ENCODE measurements at regions not wholly inside any gene's neighbourhood (a gene's known extent, or its start where the extent isn't known, plus 50 kb on each side); places are given as distances from the start of the nearest gene placed in this dataset.

DNA sequence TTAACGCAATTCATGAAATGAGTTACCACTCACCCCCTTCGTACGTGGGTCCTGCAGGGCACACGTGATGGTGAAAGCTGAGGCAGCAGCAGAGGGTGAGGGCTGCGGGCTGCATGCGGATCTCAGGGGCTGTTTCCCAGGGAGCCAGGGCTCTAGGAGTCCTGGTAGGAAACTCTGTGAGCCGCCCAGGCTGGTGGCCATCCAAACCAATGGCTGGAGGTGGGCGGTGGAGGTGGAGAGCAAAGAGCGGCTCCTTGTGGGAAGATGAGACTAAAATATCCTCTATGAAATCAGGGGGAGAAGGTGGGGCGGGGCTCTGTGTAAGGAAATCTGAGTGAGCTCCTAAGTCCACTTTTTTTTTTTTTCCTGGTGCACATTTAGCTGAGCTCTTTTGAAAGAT lies 120.1 kb upstream of the SLC1A4 start:
- TF ChIP-seq, protein P1, sequence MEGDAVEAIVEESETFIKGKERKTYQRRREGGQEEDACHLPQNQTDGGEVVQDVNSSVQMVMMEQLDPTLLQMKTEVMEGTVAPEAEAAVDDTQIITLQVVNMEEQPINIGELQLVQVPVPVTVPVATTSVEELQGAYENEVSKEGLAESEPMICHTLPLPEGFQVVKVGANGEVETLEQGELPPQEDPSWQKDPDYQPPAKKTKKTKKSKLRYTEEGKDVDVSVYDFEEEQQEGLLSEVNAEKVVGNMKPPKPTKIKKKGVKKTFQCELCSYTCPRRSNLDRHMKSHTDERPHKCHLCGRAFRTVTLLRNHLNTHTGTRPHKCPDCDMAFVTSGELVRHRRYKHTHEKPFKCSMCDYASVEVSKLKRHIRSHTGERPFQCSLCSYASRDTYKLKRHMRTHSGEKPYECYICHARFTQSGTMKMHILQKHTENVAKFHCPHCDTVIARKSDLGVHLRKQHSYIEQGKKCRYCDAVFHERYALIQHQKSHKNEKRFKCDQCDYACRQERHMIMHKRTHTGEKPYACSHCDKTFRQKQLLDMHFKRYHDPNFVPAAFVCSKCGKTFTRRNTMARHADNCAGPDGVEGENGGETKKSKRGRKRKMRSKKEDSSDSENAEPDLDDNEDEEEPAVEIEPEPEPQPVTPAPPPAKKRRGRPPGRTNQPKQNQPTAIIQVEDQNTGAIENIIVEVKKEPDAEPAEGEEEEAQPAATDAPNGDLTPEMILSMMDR (IDR thresholded peaks at IDR 0.05) = no peak
- TF ChIP-seq POLR2A (IDR thresholded peaks at IDR 0.05) = no peak
